ENCODE measurements at regions not wholly inside any gene's neighbourhood (a gene's known extent, or its start where the extent isn't known, plus 50 kb on each side); places are given as distances from the start of the nearest gene placed in this dataset.
"Not testable (repeated sequence)": the region's sequence is repeated elsewhere in the genome, so short reads cannot be mapped to it uniquely, and the experiment has no call there.

DNA sequence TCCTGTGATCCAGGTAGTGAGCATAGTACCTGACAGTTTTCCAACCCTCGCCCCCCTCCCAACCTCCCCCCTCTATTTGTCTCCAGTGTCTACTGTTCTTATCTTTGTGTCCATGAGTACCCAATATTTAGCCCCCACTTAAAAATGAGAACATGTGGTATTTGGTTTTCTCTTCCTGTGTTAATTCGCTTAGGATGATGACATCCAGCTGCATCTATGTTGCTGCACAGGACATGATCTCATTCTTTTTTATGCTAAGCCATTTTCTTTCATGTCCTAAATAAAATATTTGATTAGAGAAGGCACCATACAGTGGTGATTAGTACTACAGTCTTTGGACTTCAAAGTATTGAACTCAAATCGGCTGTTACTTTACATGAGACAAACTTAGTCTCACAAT is 1087.9 kb downstream of the CBLN2 start:
- DNase-seq = no peak

GRCh38 chr18:71450257-71450656 is 1093.9 kb downstream of the CBLN2 start:
- DNase-seq = no peak

DNA sequence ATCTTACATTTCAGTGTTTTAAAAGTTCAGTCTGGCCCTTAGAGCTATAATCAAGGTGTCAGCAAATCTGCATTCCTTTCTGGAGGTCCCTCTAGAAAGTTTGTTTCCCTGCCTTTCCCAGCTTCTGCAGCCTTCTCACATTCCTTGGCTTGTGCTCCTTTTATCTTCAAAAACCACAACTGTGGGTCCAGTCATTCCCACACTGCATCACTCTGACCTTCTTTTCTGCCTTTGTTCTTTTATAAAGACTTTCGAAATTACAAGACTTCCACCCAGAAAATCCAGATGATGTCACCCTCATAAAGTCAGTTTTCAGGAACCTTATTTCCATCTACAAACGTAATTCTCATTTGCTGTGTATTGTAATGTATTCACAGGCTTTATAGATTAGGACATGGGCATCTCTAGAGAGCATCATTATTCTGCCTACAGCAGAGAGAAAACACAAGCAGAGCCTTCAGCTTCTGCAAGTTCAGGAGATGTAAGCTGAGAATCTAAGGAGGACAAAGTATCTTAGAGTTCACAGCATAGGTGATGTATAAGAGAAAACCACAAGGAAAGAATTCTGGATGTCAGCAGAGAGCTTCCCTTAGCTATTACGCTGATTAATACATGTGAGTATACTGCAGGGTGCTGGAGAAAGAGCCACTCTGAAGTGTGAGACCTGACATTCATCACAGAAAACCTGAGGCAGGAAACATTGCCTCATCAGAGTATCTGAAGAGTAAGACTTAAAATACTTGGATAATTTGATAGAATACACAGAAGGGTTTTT is 1100.2 kb downstream of the CBLN2 start:
- DNase-seq = no peak

DNA sequence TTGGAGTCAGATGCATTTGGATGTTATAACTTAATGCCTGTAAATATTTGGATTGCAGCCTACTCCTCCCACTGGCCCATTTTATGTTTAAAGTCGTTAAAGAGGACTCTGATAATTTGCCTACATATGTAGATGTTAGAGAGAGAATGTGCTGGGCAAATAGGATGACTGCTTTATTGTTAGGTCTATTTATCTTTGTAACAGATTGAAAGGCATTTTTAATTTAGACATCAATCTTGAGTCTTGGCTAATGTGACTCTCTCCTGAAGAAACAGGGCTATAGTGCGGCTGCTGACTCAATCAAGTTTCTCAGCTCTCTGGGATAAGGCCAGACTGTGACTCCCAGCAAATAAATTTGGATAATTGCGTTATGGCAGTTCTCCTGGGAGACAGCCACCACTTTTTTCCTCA is 1101.4 kb downstream of the CBLN2 start:
- DNase-seq = no peak

DNA sequence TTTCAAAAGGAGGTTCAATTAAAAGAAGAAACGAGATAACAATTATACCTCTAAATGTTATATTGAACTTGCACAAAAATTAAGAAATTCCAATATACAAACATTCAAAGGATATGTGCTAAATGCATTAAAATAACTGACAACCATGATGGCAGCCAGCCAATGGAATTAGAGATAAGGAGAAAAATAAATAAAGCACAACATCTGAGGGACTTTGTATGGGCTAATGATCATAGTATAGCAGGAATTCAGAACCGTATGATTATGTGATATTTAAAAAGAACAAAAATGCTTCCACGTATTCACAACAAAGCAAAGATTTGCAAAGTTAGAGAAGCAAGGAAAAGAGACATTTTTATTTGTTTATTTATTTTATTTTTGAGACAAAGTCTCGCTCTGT is 1103.0 kb downstream of the CBLN2 start:
- no peak for DNase-seq

- no peak for DNase-seq
Measured at GRCh38 chr18:71437511-71437910, 1106.6 kb downstream of the CBLN2 start.

DNA sequence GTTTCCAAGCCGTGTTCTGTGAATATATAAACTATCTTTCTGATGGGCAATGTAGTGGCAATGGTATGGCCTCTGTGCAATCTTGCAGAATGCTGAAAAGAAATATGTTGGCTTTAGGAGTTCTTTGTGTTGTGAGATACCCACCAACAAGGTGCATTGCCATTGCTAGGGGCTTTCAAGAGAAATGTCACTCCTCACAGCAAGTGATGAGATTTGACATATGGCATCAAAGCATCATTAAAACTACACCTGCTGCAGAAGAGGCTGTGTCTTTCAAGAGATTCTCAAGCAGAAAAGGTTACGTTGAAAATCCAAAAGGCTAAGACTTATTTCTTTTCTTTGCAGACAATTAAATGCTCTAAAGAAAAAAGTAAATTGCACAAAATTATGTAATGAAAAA is 1110.8 kb downstream of the CBLN2 start:
- no peak for DNase-seq

- no peak for DNase-seq
Measured at GRCh38 chr18:71431689-71432088, 1112.5 kb downstream of the CBLN2 start.

DNA sequence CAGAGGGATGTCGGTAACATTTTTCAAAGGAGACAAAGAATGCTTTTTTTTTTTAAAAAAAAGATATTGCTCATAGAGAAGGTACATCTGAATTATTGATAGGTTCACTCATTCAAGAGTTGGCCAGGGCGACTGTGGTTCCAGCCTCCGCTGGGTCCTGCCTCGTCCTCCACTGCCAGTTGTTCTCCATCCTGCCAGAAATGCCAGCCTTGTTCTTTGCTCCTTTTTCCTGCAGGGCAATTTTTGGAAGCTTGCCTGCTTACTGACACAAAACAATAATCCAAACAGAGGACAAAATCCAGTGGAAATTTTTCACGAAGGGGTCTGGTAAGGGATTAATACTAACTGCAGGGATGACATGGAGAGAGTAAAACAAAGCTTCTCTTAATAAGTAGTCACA is 1113.0 kb downstream of the CBLN2 start:
- no peak for DNase-seq

DNA sequence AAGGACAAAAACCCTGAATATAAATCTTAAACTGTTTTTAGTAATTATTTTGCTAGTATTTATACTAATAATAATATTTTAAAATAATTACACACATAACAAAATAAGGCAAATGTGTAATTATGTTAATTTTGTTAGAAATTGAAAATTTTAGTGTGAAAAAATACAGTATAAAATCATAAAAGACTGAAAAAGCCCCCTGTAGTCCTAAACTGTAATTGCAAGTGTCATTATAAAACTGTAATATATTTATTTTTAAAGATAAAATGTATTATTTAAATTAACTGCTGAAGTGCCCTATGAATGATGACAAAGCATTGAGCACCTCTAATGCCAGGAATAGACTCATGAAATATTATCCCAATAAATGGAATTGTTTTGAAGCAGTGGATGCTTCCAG is 1117.7 kb downstream of the CBLN2 start:
- DNase-seq = no peak

DNA sequence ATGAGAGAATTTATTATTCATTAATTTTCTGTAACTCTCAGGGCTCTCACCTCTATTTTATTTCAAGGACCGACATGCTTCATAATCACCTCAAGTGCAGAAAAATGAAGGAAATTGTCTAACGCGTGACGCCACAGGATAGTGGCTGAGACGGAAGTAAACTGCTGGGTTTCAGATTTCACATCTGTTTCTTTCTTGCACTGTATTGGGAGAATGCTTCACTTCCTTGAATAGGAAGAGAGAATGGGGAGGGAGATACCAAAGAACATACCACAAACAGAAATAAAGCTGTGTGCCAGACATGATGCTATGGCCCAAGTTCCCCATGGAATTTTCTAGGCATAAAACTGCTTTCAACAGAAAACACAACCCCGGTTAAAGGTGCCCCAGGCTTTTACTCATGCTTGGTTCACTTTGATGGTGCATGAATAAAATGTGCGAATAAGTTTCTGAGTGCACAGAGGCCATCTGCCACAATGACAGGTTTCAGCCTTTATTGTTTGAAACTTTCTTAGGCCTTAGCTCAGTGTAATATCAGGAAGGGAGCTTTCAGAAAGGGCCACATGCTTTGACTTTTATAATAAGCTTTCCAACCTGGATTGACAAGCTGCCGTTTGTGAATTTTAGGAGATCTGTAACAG is 1116.4 kb downstream of the SOCS6 start:
- DNase-seq = no peak

DNA sequence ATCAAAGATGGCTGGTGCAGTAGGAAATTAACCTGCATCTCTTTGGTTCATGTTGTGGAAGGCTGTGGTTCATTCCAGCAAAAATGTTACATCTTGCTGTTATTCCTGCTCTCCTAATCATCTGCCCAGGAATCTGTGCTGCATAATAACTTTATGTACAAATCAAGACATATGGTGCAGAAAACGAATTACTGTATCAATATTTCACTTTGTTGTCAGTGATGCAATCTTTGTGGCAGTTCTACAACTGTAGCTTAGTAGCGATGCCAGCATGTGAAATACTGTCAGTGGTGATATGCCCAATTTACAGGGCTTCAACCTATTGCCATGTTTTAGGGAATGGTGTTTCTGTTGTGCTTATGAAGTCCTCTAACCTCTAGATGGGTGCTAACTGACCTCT is 1114.7 kb downstream of the SOCS6 start:
- DNase-seq = no peak

DNA sequence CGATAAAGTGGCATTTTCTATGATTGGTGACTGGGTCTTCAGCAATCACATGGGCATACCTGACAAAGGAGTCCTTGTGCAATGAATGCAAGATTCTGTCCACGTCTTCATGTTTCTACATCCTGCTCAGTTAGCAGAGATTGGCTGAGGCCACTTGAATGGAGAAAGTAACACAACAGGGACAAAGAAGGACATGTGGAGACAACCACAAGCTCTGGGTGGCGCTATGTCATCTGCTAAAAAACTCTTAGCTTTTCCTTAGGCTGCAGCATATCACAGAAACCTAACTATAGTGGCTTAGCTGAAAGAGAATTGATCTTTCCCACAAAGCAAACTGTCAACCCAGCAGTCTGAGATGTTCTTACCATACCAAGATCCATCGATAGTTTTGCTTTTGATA is 1109.7 kb downstream of the SOCS6 start:
- no peak for DNase-seq

- no peak for DNase-seq
Measured at GRCh38 chr18:71388148-71388547, 1099.3 kb downstream of the SOCS6 start.

DNA sequence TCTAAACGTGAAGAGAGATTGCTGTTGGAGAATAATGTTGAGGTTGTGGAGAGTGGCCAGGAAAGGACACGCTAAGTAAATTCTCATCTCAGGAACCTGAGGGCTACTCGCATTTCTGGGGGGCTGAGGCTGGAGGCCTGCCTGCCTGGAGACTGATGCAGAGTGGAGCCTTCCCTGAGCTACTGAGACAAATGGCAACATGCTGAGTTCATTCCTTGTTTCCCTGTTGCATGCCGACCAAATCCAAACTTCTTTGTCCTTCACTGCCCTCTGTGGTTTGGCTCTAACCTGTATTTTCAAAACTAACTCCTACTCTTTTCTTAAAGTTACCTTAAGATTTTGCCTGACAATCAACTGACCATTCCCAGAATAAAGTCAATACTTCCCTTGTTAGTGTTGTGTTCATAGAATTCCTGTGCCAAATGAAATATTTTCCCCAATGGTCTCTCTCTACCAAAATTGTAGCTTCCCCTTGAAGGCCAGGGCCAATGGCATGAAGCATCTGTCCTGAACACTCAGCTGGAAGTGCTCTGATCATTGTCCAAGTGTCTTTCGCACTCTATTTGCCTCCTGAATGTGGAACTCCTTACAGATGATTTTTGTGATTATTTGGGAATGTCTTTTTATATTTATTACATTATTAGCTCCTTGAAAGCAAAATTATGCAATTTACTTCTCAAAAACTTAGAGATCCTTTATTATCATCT is 1085.6 kb downstream of the SOCS6 start:
- DNase-seq = no peak

GRCh38 chr18:71371951-71372605 is 1083.2 kb downstream of the SOCS6 start:
- DNase-seq = no peak

DNA sequence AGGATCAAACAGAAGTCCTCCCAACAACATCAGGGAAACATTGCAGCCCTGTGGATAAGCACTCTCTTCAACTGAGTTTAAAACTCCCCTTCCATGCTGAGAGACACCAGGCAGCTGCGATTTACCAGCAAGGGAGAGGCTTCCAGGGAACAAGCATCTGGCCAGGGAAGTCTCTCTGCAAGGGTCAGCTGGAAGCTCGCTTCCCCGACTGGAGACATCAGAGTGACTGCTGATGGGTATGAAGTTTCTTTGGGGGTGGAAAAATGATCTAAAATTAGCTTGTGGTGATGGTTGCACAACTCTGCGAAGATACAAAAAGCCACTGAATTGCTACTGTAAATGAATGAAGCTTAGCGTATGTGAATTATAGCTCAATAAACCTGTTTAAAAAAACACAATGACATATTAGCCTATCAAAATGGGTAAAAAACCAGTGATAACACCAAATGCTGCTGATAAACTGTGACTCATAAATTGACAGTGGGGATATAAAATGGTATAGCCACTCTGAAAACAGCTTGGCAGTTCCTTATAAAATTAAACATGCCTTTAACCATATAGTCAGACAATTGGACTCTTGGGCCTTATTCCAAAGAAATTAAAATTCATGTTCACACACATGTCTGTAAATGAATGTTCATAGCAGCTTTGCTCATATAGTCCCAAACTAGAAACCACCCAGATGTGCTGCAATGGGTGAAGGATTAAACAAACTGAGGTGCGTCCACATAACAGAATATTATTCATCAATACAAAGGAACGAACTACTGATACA is 1082.0 kb downstream of the SOCS6 start:
- DNase-seq = no peak

GRCh38 chr18:71370095-71370494 is 1081.2 kb downstream of the SOCS6 start:
- DNase-seq = no peak

DNA sequence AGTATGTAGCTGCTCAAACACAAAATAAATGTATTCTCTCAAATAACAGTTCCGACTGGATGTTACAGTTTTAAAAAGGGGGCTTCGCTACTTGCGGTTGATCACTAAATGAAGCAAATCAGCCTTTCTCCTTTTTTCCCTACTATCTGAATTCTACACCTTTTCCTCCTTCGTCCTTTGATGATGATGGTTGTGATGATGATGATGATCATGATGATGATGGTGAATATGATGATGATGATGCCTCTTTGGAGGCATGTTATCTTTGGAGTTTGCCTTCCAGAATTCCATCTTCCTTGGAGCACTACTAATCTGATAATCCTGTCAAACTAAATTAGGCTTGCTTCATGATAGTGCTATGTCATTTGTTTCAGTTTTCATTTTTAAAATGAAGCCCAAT is 1073.3 kb downstream of the SOCS6 start:
- no peak for DNase-seq

GRCh38 chr18:71355599-71355998 is 1066.8 kb downstream of the SOCS6 start:
- DNase-seq = not testable (repeated sequence)

DNA sequence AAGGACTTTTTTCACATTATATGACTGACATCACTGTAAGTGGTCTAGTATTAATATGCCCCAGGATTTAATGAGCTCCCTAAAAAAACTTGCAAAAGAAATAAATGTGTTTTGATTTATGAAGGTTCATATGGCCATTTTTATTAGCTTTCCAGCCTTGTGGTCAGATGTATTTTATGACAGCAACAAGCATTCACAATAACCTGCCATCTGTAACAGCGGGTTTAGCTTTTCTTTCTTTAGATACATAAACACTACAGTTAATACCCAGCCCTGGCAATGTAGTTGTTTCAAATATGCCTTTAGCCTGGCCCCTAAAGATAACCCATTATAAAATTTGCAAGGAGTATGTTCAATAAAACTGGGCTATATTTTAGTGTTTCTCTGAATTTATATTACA is 1063.8 kb downstream of the SOCS6 start:
- DNase-seq = no peak

DNA sequence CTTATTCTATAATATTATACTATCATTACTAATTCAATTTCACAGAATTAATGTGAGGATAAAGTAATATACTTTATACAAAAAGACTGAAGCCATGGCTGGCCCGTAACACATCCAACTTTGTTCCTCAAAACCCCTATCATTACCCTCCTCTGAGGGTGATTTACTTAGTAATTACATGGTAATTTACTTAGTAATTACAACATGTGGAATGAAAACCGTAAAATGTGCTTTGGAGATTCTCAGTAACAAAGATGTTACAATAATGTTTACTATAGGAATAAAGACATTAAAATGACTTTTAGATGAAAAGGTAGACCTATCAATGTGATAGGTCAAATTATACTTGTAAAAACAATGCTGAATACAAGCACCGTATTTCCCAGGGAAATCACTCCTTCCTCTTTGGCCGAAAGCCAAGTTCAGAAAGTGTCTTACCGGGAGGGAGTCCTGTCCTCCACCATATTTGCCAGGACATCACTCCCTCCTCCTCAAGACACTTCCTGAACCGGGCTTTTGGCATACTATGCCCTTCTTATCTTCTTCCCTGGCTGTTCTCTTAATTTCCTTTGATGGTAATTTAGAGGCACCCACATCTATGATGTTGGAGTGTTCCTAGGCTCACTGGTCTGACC is 1047.8 kb downstream of the SOCS6 start:
- DNase-seq = no peak
